GM23248 (cell line): ENCODE measurements at regions not wholly inside any gene's neighbourhood (a gene's known extent, or its start where the extent isn't known, plus 50 kb on each side); places are given as distances from the start of the nearest gene placed in this dataset.

Experiments
- DNase-seq: peaks from one replicate; pipeline ENCODE4 v3.0.0-alpha.2; 2015
- H2AFZ ChIP-seq: fragments of 200-600 bp; sonication (generic); 2 replicates; pipeline ENCODE4 v1.6.1; 2016; ENCODE audit warnings: antibody characterized with exemption
- H3F3A ChIP-seq: fragments of 200-600 bp; sonication (generic); 2 replicates; pipeline ENCODE4 v1.6.1; 2016; ENCODE audit warnings: mild to moderate bottlenecking, antibody characterized with exemption, mixed run types; ENCODE audit not compliant: insufficient read depth
- H3K27ac ChIP-seq: fragments of 200-600 bp; sonication (generic); 2 replicates; pipeline ENCODE4 v1.5.1; 2016; ENCODE audit warnings: mild to moderate bottlenecking
- H3K27me3 ChIP-seq: fragments of 200-600 bp; sonication (generic); replicated peaks from 2 replicates; pipeline ENCODE4 v1.6.1; 2016; ENCODE audit warnings: mild to moderate bottlenecking; ENCODE audit not compliant: insufficient read depth
- H3K36me3 ChIP-seq: fragments of 200-600 bp; sonication (generic); 2 replicates; pipeline ENCODE4 v1.6.1; 2016; ENCODE audit warnings: low read depth, mild to moderate bottlenecking
- H3K4me1 ChIP-seq: fragments of 200-600 bp; sonication (generic); 2 replicates; pipeline ENCODE4 v1.6.1; 2016; ENCODE audit warnings: mild to moderate bottlenecking; ENCODE audit not compliant: insufficient read depth
- H3K4me2 ChIP-seq: fragments of 200-600 bp; sonication (generic); one replicate; pipeline ENCODE4 v1.6.1; 2016; ENCODE audit warnings: mild to moderate bottlenecking; ENCODE audit not compliant: unreplicated experiment
- H3K4me3 ChIP-seq: fragments of 200-600 bp; sonication (generic); 2 replicates; pipeline ENCODE4 v1.5.1; 2016; ENCODE audit warnings: mild to moderate bottlenecking
- H3K79me2 ChIP-seq: fragments of 200-600 bp; sonication (generic); 2 replicates; pipeline ENCODE4 v1.6.1; 2016; ENCODE audit warnings: mild to moderate bottlenecking; ENCODE audit not compliant: insufficient read depth
- H3K9ac ChIP-seq: fragments of 200-600 bp; sonication (generic); 2 replicates; pipeline ENCODE4 v1.6.1; 2016; ENCODE audit warnings: mild to moderate bottlenecking
- H3K9me2 ChIP-seq: fragments of 200-600 bp; sonication (generic); 2 replicates; pipeline ENCODE4 v1.6.1; 2016; ENCODE audit warnings: mixed run types, mild to moderate bottlenecking, moderate library complexity; ENCODE audit not compliant: insufficient read depth
- H3K9me3 ChIP-seq: fragments of 200-600 bp; sonication (generic); one replicate; pipeline ENCODE4 v1.6.1; 2017; ENCODE audit warnings: low read depth
- H4K20me1 ChIP-seq: fragments of 200-600 bp; sonication (generic); 2 replicates; pipeline ENCODE4 v1.6.0; 2016; ENCODE audit not compliant: insufficient read depth
- EZH2 ChIP-seq: fragments of 200-600 bp; sonication (generic); IDR thresholded peaks from 2 replicates; pipeline ENCODE4 v1.6.1; 2018; ENCODE audit warnings: antibody characterized with exemption, mild to moderate bottlenecking; ENCODE audit not compliant: insufficient read depth, poor library complexity, severe bottlenecking
- EZH2phosphoT487 ChIP-seq: fragments of 200-600 bp; sonication (generic); IDR thresholded peaks from 2 replicates; pipeline ENCODE4 v1.6.1; 2018; ENCODE audit warnings: antibody characterized with exemption, moderate library complexity, mild to moderate bottlenecking, low read depth; ENCODE audit not compliant: insufficient read depth
- WGBS, 2 experiments: methylation state at CpG; one replicate each; pipeline ENCODE4 v1.1.6; 2015 to 2017; ENCODE audit warnings: low lambda C conversion rate in 2 of 2, low coverage in 1 of 2; ENCODE audit errors: missing lambda C conversion rate in 2 of 2; 5-methylcytosine and 5-hydroxymethylcytosine counted together
- in situ Hi-C: fragments of 300-500 bp; cut with MboI; formaldehyde crosslinking; loops from 2 replicates; pipeline ENCODE4 v1.15.0; 2020

DNA sequence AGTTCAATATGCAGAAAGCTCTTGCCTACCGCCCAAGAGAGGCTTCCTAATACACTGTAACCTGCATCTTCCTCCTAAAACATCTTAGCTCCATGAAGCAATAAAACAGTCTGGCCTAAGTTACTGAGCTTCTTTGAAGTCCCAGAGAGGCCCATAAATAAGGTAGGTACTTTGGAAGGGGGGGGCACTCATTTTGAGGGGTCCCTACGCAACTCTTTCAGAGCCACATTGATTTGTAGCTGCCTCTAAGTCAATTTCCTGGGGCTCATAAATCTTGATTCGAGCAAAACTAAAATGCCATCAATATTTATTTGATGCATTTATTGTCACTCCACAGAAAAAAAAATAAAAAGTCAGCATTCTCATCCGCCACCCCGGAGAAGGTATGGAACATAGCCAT, 60.4 kb upstream of the SIX2 start:
- Histone ChIP-seq H4K20me1 (no peaks in the 10 kb centered on the region), H3K4me2 (no peak overlapping the region), H3K4me1 (no peaks in the 10 kb centered on the region; the same call in 1 of the 2 replicates), H3K9me2 (no peaks in the 10 kb centered on the region), H3K79me2 (no peaks in the 10 kb centered on the region), H2AFZ (no peak overlapping the region), H3K27me3 (peaks cover 39% of the 10 kb centered on the region), H3K36me3 (no peaks in the 10 kb centered on the region), H3K4me3 (no peak overlapping the region), H3K27ac (no peak overlapping the region), H3K9ac (no peak overlapping the region), H3K9me3 (no peaks in the 10 kb centered on the region), H3F3A (no peaks in the 10 kb centered on the region)
- TF ChIP-seq EZH2phosphoT487: no peak
- no peak for TF ChIP-seq EZH2
- 65 to 73% methylated on average over 5 of the region's 5 CpGs for WGBS, 2 experiments
- no peak for DNase-seq
- in situ Hi-C loops: no loop called here

DNA sequence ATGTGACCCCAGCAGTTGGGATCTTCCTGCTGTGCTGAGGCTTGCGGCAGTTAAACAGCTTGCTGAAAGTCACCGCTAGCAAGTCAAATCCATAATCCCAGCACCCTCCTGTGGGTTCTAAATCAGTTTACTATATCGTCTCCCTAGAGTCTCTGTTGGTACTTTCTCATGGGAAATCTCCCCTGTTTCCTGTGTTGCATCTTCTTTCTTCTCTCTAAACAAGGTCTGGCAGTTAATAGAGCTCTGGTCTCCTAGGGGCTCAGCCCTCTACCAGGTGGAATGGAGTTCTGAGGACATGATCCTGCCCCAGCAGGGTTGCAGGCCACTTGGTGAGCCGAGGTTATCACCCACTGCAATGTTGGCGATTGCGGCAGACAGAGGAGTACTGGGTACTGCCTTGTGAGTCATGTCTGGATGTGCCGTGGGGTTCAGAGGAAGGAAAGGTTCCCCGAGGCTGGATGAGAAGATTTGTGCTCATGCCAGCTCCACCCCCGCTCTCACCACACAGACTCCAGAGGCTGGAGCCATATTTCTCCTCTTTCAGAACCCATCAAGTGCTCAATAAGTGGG, 59.4 kb upstream of the SIX2 start:
- Histone ChIP-seq H3K9me3 (no peaks in the 10 kb centered on the region), H3K27me3 (peaks cover 30% of the 10 kb centered on the region), H3K4me1 (no peaks in the 10 kb centered on the region; the same call in 1 of the 2 replicates), H3K9me2 (no peaks in the 10 kb centered on the region), H4K20me1 (no peaks in the 10 kb centered on the region), H3K4me3 (no peak overlapping the region), H3K36me3 (no peaks in the 10 kb centered on the region), H3K79me2 (no peaks in the 10 kb centered on the region), H3K4me2 (no peak overlapping the region), H3F3A (no peaks in the 10 kb centered on the region), H3K9ac (no peak overlapping the region), H3K27ac (no peak overlapping the region), H2AFZ (no peak overlapping the region)
- peak; percentile 42 for DNase-seq
- in situ Hi-C loops: no loop called here
- TF ChIP-seq EZH2phosphoT487 (no peak), EZH2 (no peak)
- 61 to 63% methylated on average over 9 of the region's 9 CpGs for WGBS, 2 experiments

DNA sequence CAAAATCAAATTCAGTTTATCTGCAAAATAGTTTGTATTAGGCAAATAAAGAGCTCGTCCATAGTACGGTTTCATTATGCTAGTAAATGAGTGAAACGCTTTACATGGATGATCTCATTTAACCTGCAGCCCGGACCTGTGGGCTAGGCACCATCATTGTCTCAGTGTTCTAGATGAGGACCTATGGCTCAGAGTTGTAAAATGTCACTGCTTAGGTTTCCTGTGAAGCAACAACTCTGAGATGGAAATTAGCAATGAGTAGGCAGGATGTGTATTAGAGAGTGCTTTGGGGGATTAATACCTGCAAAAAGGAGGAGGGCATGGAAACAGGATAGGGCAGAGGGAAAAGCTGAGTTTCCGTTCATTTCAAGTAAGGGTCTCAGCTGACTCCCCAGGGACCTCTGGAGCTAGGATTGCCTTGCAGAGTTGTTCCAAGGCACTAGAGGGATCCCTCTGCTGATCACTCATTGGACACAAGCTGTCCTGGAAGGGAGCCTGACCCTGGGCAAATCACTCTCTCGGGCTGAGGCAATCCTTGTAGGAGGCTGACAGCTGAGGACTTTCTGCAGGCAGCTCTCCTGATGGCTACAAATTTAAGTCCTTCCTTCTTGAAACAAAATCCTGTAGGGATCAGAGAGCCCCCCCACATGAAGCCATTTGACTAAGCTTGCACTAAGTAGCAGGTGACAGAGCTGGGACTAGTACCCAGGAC, 58.8 kb upstream of the SIX2 start:
- WGBS, 2 experiments: 46 to 52% methylated on average over 6 of the region's 6 CpGs
- H2AFZ ChIP-seq: no peak overlapping the region
- in situ Hi-C loops: no loop called here

More for the DNA sequence above, 58.8 kb upstream of the SIX2 start:
- no peak overlapping the region for H3K4me3 ChIP-seq
- TF ChIP-seq EZH2phosphoT487: no peak
- H3K27me3 ChIP-seq: peaks cover 25% of the 10 kb centered on the region
- no peaks in the 10 kb centered on the region for H3K36me3 ChIP-seq
- H3K9ac ChIP-seq: no peak overlapping the region
- no peaks in the 10 kb centered on the region for H3K9me2 ChIP-seq
- no peaks in the 10 kb centered on the region for H3K9me3 ChIP-seq
- H3F3A ChIP-seq: no peaks in the 10 kb centered on the region
- H3K27ac ChIP-seq: no peak overlapping the region
- H3K4me2 ChIP-seq: no peak overlapping the region
- DNase-seq: peak; percentile 53
- H3K79me2 ChIP-seq: no peaks in the 10 kb centered on the region
- H3K4me1 ChIP-seq: no peaks in the 10 kb centered on the region; the same call in 1 of the 2 replicates
- no peaks in the 10 kb centered on the region for H4K20me1 ChIP-seq
